CD4-positive, alpha-beta T cell (primary cell): ENCODE measurements at regions not wholly inside any gene's neighbourhood (a gene's known extent, or its start where the extent isn't known, plus 50 kb on each side); places are given as distances from the start of the nearest gene placed in this dataset.
"Not testable (repeated sequence)": the region's sequence is repeated elsewhere in the genome, so short reads cannot be mapped to it uniquely, and the experiment has no call there.

ENCODE experiments used
- ATAC-seq: fragments of 200-7000 bp; cut with Tn5 transposase; one replicate; pipeline ENCODE4 v1.10.0; 2022; ENCODE audit warnings: mild to moderate bottlenecking; ENCODE audit not compliant: poor library complexity
- CTCF ChIA-PET: fragments of 350-600 bp; sonication (Branson Sonifier 250); formaldehyde crosslinking; loops from one replicate; lab custom pipeline; 2021; ENCODE audit warnings: antibody characterized with exemption, inconsistent platforms; lab: Charles Lee
- POLR2A ChIA-PET: fragments of 350-600 bp; sonication (Branson Sonifier 250); formaldehyde crosslinking; loops from one replicate; lab custom pipeline; 2021; ENCODE audit warnings: antibody characterized with exemption, inconsistent platforms; lab: Charles Lee
- DNase-seq, 14 experiments: peaks; one replicate each; pipeline ENCODE4 v3.0.0-alpha.2; 2013 to 2020; ENCODE audit warnings: mixed read lengths in 2 of 14
- H3K27ac ChIP-seq, 2 donors: one replicate each; pipeline versions ENCODE4 v1.5.1 to v1.7.0; 2013; ENCODE audit warnings: low read length in 2 of 2, low read depth in 1 of 2, mild to moderate bottlenecking in 1 of 2
- H3K27me3 ChIP-seq, 2 experiments: 1 replicate in 1 of 2; 2 replicates in 1 of 2; pipeline versions ENCODE4 v1.6.1 to v1.7.0; 2013; ENCODE audit warnings: low read length in 2 of 2, control low read depth in 1 of 2, mild to moderate bottlenecking in 1 of 2, moderate library complexity in 1 of 2; ENCODE audit not compliant: insufficient read depth in 2 of 2, control insufficient read depth in 1 of 2
- H3K36me3 ChIP-seq: one replicate; pipeline ENCODE4 v1.6.1; 2013; ENCODE audit warnings: low read length, control low read depth; ENCODE audit not compliant: insufficient read depth
- H3K4me1 ChIP-seq: one replicate; pipeline ENCODE4 v1.6.1; 2013; ENCODE audit warnings: low read length, control low read depth; ENCODE audit not compliant: insufficient read depth
- H3K4me3 ChIP-seq: one replicate; pipeline ENCODE4 v1.5.1; 2013; ENCODE audit warnings: mild to moderate bottlenecking, low read length, moderate library complexity
- H3K9me3 ChIP-seq, 2 experiments: 1 replicate in 1 of 2; 2 replicates in 1 of 2; pipeline versions ENCODE4 v1.6.1 to v1.7.0; 2013; ENCODE audit warnings: low read length in 2 of 2, mild to moderate bottlenecking in 2 of 2, control low read depth in 1 of 2, moderate library complexity in 1 of 2; ENCODE audit not compliant: control insufficient read depth in 1 of 2, insufficient read depth in 1 of 2
- H3K27ac Mint-ChIP-seq: one replicate; pipeline ENCODE4 v1.8.0; 2020; ENCODE audit warnings: mixed read lengths
- H3K27me3 Mint-ChIP-seq: one replicate; pipeline ENCODE4 v1.8.0; 2021; ENCODE audit warnings: mixed read lengths
- H3K36me3 Mint-ChIP-seq: one replicate; pipeline ENCODE4 v1.8.0; 2021; ENCODE audit warnings: low read depth, mixed read lengths
- H3K4me1 Mint-ChIP-seq: one replicate; pipeline ENCODE4 v1.8.0; 2021; ENCODE audit warnings: low read depth, mixed read lengths
- H3K4me3 Mint-ChIP-seq: one replicate; pipeline ENCODE4 v1.8.0; 2020; ENCODE audit warnings: mild to moderate bottlenecking, mixed read lengths
- H3K9me3 Mint-ChIP-seq: one replicate; pipeline ENCODE4 v1.8.0; 2020; ENCODE audit warnings: mixed read lengths
- intact Hi-C, 2 experiments: fragments of 100-400 bp; cut with DNase I in 1 of 2; cut with micrococcal nuclease in 1 of 2; formaldehyde crosslinking; loops; one replicate each; pipeline versions ENCODE4 v1.15.1 to v1.9.0; 2023 to 2025; cut with DNase I, micrococcal nuclease
- TF ChIP-seq, protein P1 (sequence below): fragments of 200-600 bp; IDR thresholded peaks from one replicate; pipeline ENCODE4 v1.8.0; 2022; ENCODE audit warnings: antibody characterized with exemption, mild to moderate bottlenecking

DNA sequence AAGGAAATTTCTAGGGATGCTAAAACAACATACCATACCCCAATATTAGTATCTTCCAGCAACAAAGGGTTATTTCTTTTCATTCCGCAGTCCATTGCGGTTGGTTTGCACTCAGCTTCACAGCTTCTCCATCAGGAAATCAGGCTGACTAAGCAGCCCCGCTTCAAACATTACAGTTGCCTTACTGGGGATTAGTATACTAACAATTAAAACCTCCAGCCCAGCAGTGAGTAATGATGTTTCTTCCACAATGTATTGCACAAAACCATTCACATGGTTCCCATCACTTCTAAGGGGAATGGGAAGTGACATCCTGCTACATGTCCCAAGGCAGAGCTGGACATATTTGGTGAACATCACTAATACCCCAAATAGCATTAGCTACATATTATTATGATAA, 1384.9 kb downstream of the CDH8 start:
- intact Hi-C loops: no loop called here
- DNase-seq (no peak), ATAC-seq (no peak)
- Mint-ChIP-seq H3K4me3 (no peak overlapping the region), H3K36me3 (no peaks in the 10 kb centered on the region), H3K27ac (no peak overlapping the region), H3K9me3 (peaks cover 10% of the 10 kb centered on the region), H3K4me1 (no peaks in the 10 kb centered on the region), H3K27me3 (no peaks in the 10 kb centered on the region)
- TF ChIP-seq, protein P1, sequence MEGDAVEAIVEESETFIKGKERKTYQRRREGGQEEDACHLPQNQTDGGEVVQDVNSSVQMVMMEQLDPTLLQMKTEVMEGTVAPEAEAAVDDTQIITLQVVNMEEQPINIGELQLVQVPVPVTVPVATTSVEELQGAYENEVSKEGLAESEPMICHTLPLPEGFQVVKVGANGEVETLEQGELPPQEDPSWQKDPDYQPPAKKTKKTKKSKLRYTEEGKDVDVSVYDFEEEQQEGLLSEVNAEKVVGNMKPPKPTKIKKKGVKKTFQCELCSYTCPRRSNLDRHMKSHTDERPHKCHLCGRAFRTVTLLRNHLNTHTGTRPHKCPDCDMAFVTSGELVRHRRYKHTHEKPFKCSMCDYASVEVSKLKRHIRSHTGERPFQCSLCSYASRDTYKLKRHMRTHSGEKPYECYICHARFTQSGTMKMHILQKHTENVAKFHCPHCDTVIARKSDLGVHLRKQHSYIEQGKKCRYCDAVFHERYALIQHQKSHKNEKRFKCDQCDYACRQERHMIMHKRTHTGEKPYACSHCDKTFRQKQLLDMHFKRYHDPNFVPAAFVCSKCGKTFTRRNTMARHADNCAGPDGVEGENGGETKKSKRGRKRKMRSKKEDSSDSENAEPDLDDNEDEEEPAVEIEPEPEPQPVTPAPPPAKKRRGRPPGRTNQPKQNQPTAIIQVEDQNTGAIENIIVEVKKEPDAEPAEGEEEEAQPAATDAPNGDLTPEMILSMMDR: no peak
- Histone ChIP-seq H3K27ac (no peak overlapping the region), H3K4me1 (no peaks in the 10 kb centered on the region), H3K4me3 (no peak overlapping the region), H3K27me3 (no peaks in the 10 kb centered on the region), H3K9me3 (peaks cover 0 to 8% of the 10 kb centered on the region in 2 experiments), H3K36me3 (no peaks in the 10 kb centered on the region)
- POLR2A ChIA-PET: no interaction called here
- CTCF ChIA-PET: no interaction called here

DNA sequence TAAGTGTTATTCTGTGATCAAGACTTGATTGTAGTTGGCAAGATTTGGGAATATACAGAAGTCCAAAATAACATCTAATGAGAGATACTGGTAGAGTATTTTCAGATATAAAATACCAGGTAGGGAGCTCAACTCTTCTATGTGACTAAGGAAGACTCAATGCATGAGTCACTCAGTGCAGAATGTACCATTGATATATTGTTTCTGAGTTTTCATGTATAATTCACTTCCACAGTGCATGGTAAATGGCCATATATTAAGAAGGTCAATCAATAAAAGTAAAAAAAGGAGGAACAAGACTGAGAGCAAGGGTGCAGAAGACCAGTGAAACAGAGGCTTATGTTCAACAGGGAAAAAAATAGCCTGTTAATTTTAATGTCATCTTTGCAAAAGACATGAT, 1387.9 kb downstream of the CDH8 start:
- ChIA-PET CTCF (no interaction called here), POLR2A (no interaction called here)

DNA sequence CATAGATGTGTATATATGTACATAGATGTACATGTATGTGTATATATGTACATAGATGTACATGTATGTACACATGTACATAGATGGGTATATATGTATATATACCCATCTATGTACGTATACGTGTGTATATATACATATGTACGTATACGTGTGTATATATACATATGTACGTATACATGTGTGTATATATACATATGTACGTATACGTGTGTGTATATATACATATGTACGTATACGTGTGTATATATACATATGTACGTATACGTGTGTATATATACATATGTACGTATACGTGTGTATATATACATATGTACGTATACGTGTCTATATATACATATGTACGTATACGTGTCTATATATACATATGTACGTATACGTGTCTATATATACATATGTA, 1388.8 kb downstream of the CDH8 start:
- H3K9me3 Mint-ChIP-seq: peaks cover 19% of the 10 kb centered on the region
- CTCF ChIA-PET, H3K27me3 Mint-ChIP-seq, H3K27ac Mint-ChIP-seq, H3K4me3 Mint-ChIP-seq, intact Hi-C loops, H3K9me3 ChIP-seq, H3K27ac ChIP-seq, H3K4me1 Mint-ChIP-seq, POLR2A ChIA-PET, DNase-seq, ATAC-seq, H3K4me3 ChIP-seq, H3K4me1 ChIP-seq, H3K27me3 ChIP-seq, H3K36me3 Mint-ChIP-seq, H3K36me3 ChIP-seq: not testable (repeated sequence)

More for the DNA sequence above, 1387.9 kb downstream of the CDH8 start:
- ATAC-seq: no peak
- Histone ChIP-seq H3K4me3 (no peak overlapping the region), H3K27me3 (no peaks in the 10 kb centered on the region), H3K36me3 (no peaks in the 10 kb centered on the region), H3K9me3 (peaks cover 0 to 4% of the 10 kb centered on the region in 2 experiments), H3K4me1 (no peaks in the 10 kb centered on the region), H3K27ac (no peak overlapping the region)
- Mint-ChIP-seq H3K4me3 (no peak overlapping the region), H3K27ac (no peak overlapping the region), H3K9me3 (peaks cover 19% of the 10 kb centered on the region), H3K27me3 (no peaks in the 10 kb centered on the region), H3K4me1 (no peaks in the 10 kb centered on the region), H3K36me3 (no peaks in the 10 kb centered on the region)
- DNase-seq: no peak
- intact Hi-C loops: no loop called here
- TF ChIP-seq, protein P1: no peak

DNA sequence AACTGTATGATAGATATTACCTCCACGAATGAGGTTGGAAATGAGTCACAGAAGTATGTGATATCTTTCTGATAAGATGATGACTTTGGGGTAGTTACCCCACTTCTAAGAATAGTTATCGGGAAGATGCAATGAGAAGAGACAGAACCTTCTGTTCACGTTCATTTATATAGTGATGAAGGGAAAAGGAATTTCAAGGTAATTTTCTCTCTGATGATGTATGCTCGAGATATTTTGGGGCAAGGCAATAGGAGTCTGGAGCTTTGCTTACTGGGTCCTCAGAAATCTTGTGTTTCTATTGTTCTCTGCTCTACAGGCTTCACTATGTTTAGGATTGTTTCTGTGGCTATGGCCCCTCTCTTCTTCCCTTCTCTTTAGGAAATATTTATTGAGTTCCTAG, 1389.6 kb downstream of the CDH8 start:
- Histone ChIP-seq H3K9me3 (peaks cover 0 to 4% of the 10 kb centered on the region in 2 experiments), H3K27ac (no peak overlapping the region), H3K4me3 (no peak overlapping the region), H3K36me3 (no peaks in the 10 kb centered on the region), H3K4me1 (no peaks in the 10 kb centered on the region), H3K27me3 (no peaks in the 10 kb centered on the region)
- no peak for ATAC-seq
- intact Hi-C loops: no loop called here
- TF ChIP-seq, protein P1: no peak
- Mint-ChIP-seq H3K4me3 (no peak overlapping the region), H3K27me3 (no peaks in the 10 kb centered on the region), H3K4me1 (no peaks in the 10 kb centered on the region), H3K27ac (no peak overlapping the region), H3K36me3 (no peaks in the 10 kb centered on the region), H3K9me3 (peaks cover 19% of the 10 kb centered on the region)
- ChIA-PET CTCF (no interaction called here), POLR2A (no interaction called here)
- no peak for DNase-seq
